ENCODE measurements at regions not wholly inside any gene's neighbourhood (a gene's known extent, or its start where the extent isn't known, plus 50 kb on each side); places are given as distances from the start of the nearest gene placed in this dataset.
"Not testable (repeated sequence)": the region's sequence is repeated elsewhere in the genome, so short reads cannot be mapped to it uniquely, and the experiment has no call there.

GRCh38 chr11:29480981-29481380 lies 535.8 kb downstream of the KCNA4 start:
- no peak for DNase-seq

GRCh38 chr11:29458252-29458651 lies 558.6 kb downstream of the KCNA4 start:
- no peak for DNase-seq

GRCh38 chr11:29452146-29452545 lies 564.7 kb downstream of the KCNA4 start:
- no peak for DNase-seq

GRCh38 chr11:29449281-29450074 lies 567.4 kb downstream of the KCNA4 start:
- no peak for DNase-seq

- DNase-seq, result no peak
These were observed 568.5 kb downstream of the KCNA4 start for GRCh38 chr11:29448246-29448877.

GRCh38 chr11:29447821-29448220 lies 569.0 kb downstream of the KCNA4 start:
- no peak for DNase-seq

GRCh38 chr11:29446132-29446531 lies 570.7 kb downstream of the KCNA4 start:
- DNase-seq, result no peak

- not testable (repeated sequence) for DNase-seq
These were observed 571.6 kb downstream of the KCNA4 start for GRCh38 chr11:29445191-29445590.

- no peak for DNase-seq
These were observed 578.0 kb downstream of the KCNA4 start for GRCh38 chr11:29438815-29439214.

- DNase-seq, result no peak
These were observed 581.4 kb downstream of the KCNA4 start for GRCh38 chr11:29435421-29435820.

- no peak for DNase-seq
These were observed 584.0 kb downstream of the KCNA4 start for GRCh38 chr11:29432719-29433325.

GRCh38 chr11:29405305-29405704 lies 611.5 kb downstream of the KCNA4 start:
- DNase-seq, result no peak

GRCh38 chr11:29395555-29396072 lies 621.2 kb downstream of the KCNA4 start:
- DNase-seq, result no peak

- no peak for DNase-seq
These were observed 627.0 kb downstream of the KCNA4 start for GRCh38 chr11:29389793-29390192.

- no peak for DNase-seq
These were observed 643.1 kb downstream of the KCNA4 start for GRCh38 chr11:29373725-29374124.

GRCh38 chr11:29368126-29368525 lies 648.7 kb downstream of the KCNA4 start:
- DNase-seq, result no peak

- no peak for DNase-seq
These were observed 652.8 kb downstream of the KCNA4 start for GRCh38 chr11:29364006-29364405.

- DNase-seq, result no peak
These were observed 655.5 kb downstream of the KCNA4 start for GRCh38 chr11:29361369-29361768.

- no peak for DNase-seq
These were observed 663.0 kb downstream of the KCNA4 start for GRCh38 chr11:29353833-29354232.

GRCh38 chr11:29352273-29352795 lies 664.5 kb downstream of the KCNA4 start:
- no peak for DNase-seq

- no peak for DNase-seq
These were observed 665.4 kb downstream of the KCNA4 start for GRCh38 chr11:29351301-29351873.

GRCh38 chr11:29343465-29344333 lies 673.1 kb downstream of the KCNA4 start:
- DNase-seq, result no peak
